Caco-2 (cell line): ENCODE measurements at regions not wholly inside any gene's neighbourhood (a gene's known extent, or its start where the extent isn't known, plus 50 kb on each side); places are given as distances from the start of the nearest gene placed in this dataset.

ENCODE experiments used
- BruUV-seq: library from RNA; stranded (reverse); fragments of 400-500 nt; replicated peaks from 2 replicates; lab custom pipeline; 2021; lab: Mats Ljungman, UMichigan
- CTCF ChIA-PET: fragments of 300-600 bp; sonication (Branson Sonifier 250); formaldehyde crosslinking; loops from one replicate; lab custom pipeline; 2022; ENCODE audit warnings: antibody characterized with exemption; lab: Charles Lee
- POLR2A ChIA-PET: fragments of 300-600 bp; sonication (Branson Sonifier 250); formaldehyde crosslinking; loops from one replicate; lab custom pipeline; 2022; ENCODE audit warnings: antibody characterized with exemption; lab: Charles Lee
- DNase-seq, 2 experiments: peaks; one replicate each; pipeline versions ENCODE4 v3.0.0 to v3.0.0-alpha.2; 2020 to 2022
- H3K27me3 ChIP-seq: replicated peaks from 2 replicates; pipeline ENCODE4 v1.6.0; 2011; ENCODE audit warnings: low read length; ENCODE audit not compliant: control insufficient read depth, insufficient read depth
- H3K36me3 ChIP-seq: 2 replicates; pipeline ENCODE4 v1.5.1; 2011; ENCODE audit warnings: low read length; ENCODE audit not compliant: control insufficient read depth, insufficient read depth
- H3K4me1 ChIP-seq: fragments of 250-450 bp; sonication (Bioruptor Pico); 2 replicates; pipeline ENCODE4 v1.5.1; 2020; ENCODE audit warnings: mild to moderate bottlenecking
- H3K4me3 ChIP-seq: 2 replicates; pipeline ENCODE4 v1.5.1; 2011; ENCODE audit warnings: low read depth, mild to moderate bottlenecking, control low read depth, low read length
- H3K9me3 ChIP-seq: fragments of 250-450 bp; sonication (Bioruptor Pico); 2 replicates; pipeline ENCODE4 v1.5.1; 2020; ENCODE audit warnings: mild to moderate bottlenecking, moderate library complexity
- H3K27ac Mint-ChIP-seq: one replicate; pipeline ENCODE4 v1.8.0; 2022; ENCODE audit warnings: mixed read lengths; ENCODE audit not compliant: unreplicated experiment
- H3K27me3 Mint-ChIP-seq: one replicate; pipeline ENCODE4 v1.8.0; 2022; ENCODE audit warnings: mixed read lengths; ENCODE audit not compliant: insufficient read depth, unreplicated experiment
- H3K36me3 Mint-ChIP-seq: one replicate; pipeline ENCODE4 v1.8.0; 2022; ENCODE audit warnings: mild to moderate bottlenecking, mixed read lengths; ENCODE audit not compliant: insufficient read depth, unreplicated experiment
- H3K4me1 Mint-ChIP-seq: one replicate; pipeline ENCODE4 v1.8.0; 2022; ENCODE audit warnings: low read depth, mixed read lengths; ENCODE audit not compliant: unreplicated experiment
- H3K4me3 Mint-ChIP-seq: one replicate; pipeline ENCODE4 v1.8.0; 2022; ENCODE audit warnings: mild to moderate bottlenecking, moderate library complexity, mixed read lengths; ENCODE audit not compliant: unreplicated experiment
- H3K9me3 Mint-ChIP-seq: one replicate; pipeline ENCODE4 v1.8.0; 2022; ENCODE audit warnings: mixed read lengths; ENCODE audit not compliant: unreplicated experiment
- CTCF ChIP-seq, 2 experiments: fragments of 200-600 bp in 1 of 2; IDR thresholded peaks; 1 replicate in 1 of 2; 2 replicates in 1 of 2; pipeline versions ENCODE4 v1.5.1 to v1.8.0; 2011 to 2022; ENCODE audit warnings: antibody characterized with exemption in 1 of 2, control low read depth in 1 of 2, inconsistent platforms in 1 of 2, low read depth in 1 of 2, low read length in 1 of 2, mild to moderate bottlenecking in 1 of 2, moderate library complexity in 1 of 2; ENCODE audit not compliant: insufficient read depth in 1 of 2, severe bottlenecking in 1 of 2, unreplicated experiment in 1 of 2
- intact Hi-C: fragments of 100-400 bp; cut with micrococcal nuclease; formaldehyde crosslinking; loops from one replicate; pipeline ENCODE4 v1.10.0; 2022; ENCODE audit not compliant: unreplicated experiment

DNA sequence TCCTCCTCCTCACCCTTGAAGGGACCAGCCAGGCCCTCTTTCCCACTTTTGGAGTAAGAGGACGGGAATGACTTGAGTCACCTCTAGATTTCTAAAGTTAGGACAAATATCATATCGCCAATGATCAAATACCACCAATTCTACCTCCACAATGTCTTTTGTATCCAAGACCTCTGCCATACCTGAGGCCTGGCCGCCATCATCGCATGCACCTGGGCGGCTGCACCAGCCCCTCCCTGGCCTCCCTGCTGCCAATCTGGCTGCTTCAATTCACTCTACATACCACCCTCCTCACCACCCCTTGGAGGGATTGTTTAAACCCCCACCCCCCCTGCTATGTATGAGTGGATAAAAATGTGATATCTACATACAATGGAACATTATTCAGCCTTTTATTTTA lies 75.0 kb upstream of the RALY start:
- Mint-ChIP-seq H3K4me1 (peaks cover 1% of the 10 kb centered on the region), H3K27me3 (no peaks in the 10 kb centered on the region), H3K36me3 (no peaks in the 10 kb centered on the region), H3K4me3 (no peak overlapping the region), H3K27ac (no peak overlapping the region), H3K9me3 (no peaks in the 10 kb centered on the region)
- ChIA-PET POLR2A (no interaction called here), CTCF (no interaction called here)
- Histone ChIP-seq H3K27me3 (no peaks in the 10 kb centered on the region), H3K9me3 (no peaks in the 10 kb centered on the region), H3K36me3 (no peaks in the 10 kb centered on the region), H3K4me1 (no peaks in the 10 kb centered on the region), H3K4me3 (no peak overlapping the region)
- no peak for DNase-seq
- intact Hi-C loops = no loop called here
- no TSS peak for BruUV-seq
- no peak for TF ChIP-seq CTCF (IDR thresholded peaks at IDR 0.05; ENCODE audit: insufficient read depth in 1 of 2, low read depth in 1 of 2, low read length in 1 of 2, severe bottlenecking in 1 of 2, unreplicated experiment in 1 of 2)

- no peaks in the 10 kb centered on the region for H3K36me3 ChIP-seq
- Mint-ChIP-seq H3K27ac (no peak overlapping the region), H3K27me3 (no peaks in the 10 kb centered on the region), H3K4me1 (no peaks in the 10 kb centered on the region), H3K4me3 (no peak overlapping the region), H3K36me3 (no peaks in the 10 kb centered on the region), H3K9me3 (no peaks in the 10 kb centered on the region)
- BruUV-seq = no TSS peak
- H3K4me1 ChIP-seq = no peaks in the 10 kb centered on the region
- H3K9me3 ChIP-seq = no peaks in the 10 kb centered on the region
- H3K27me3 ChIP-seq = no peaks in the 10 kb centered on the region
- ChIA-PET CTCF (no interaction called here), POLR2A (no interaction called here)
- intact Hi-C loops = no loop called here
- no peak for TF ChIP-seq CTCF (IDR thresholded peaks at IDR 0.05; ENCODE audit: insufficient read depth in 1 of 2, low read depth in 1 of 2, low read length in 1 of 2, severe bottlenecking in 1 of 2, unreplicated experiment in 1 of 2)
- no peak for DNase-seq
- no peak overlapping the region for H3K4me3 ChIP-seq
These were observed 74.1 kb upstream of the RALY start for GRCh38 chr20:33919653-33920052.

DNA sequence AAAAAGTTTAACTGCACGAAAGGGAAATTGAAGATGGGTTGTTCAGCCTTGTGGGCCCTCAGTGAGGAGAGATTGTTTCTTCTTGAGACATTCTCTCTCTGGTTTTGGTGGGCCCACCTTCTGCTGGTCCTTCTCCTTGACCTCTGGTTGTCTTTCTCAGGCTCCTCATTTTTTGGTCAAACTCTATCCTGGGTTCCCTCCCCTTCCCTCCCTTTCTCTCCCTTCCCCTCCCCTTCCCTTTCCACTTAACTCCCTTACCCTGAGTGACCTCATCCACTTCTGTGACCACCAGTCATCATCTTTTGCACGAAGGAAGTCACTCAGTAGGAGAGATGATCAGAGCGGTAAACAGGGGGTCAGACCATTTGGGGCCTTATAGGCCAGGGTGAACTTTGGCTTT lies 71.5 kb upstream of the RALY start:
- Histone ChIP-seq H3K4me3 (no peak overlapping the region), H3K4me1 (no peaks in the 10 kb centered on the region), H3K27me3 (no peaks in the 10 kb centered on the region), H3K36me3 (no peaks in the 10 kb centered on the region), H3K9me3 (no peaks in the 10 kb centered on the region)
- intact Hi-C loops = no loop called here
- CTCF ChIA-PET = no interaction called here
- no peak for TF ChIP-seq CTCF (IDR thresholded peaks at IDR 0.05; ENCODE audit: insufficient read depth in 1 of 2, low read depth in 1 of 2, low read length in 1 of 2, severe bottlenecking in 1 of 2, unreplicated experiment in 1 of 2)
- Mint-ChIP-seq H3K27ac (no peak overlapping the region), H3K4me1 (no peaks in the 10 kb centered on the region), H3K4me3 (no peak overlapping the region), H3K36me3 (no peaks in the 10 kb centered on the region), H3K9me3 (no peaks in the 10 kb centered on the region), H3K27me3 (no peaks in the 10 kb centered on the region)
- BruUV-seq = no TSS peak
- no peak for DNase-seq
- POLR2A ChIA-PET = no interaction called here
